Lung (tissue), 11 donors: ENCODE measurements at regions not wholly inside any gene's neighbourhood (a gene's known extent, or its start where the extent isn't known, plus 50 kb on each side); places are given as distances from the start of the nearest gene placed in this dataset.

Experiments
- ATAC-seq: fragments of 200-7000 bp; cut with Tn5 transposase; one replicate; pipeline ENCODE4 v1.9.1; 2020; ENCODE audit warnings: moderate number of reproducible peaks; ENCODE audit not compliant: insufficient read depth, low FRiP score
- DNase-seq, 3 donors: peaks; one replicate each; pipeline ENCODE4 v3.0.0-alpha.2; 2013 to 2017
- H3K27ac ChIP-seq, 2 donors: one replicate each; pipeline ENCODE4 v1.5.1; 2013; ENCODE audit warnings: mild to moderate bottlenecking in 2 of 2, moderate library complexity in 2 of 2, control low read depth in 1 of 2, inconsistent platforms in 1 of 2, low read depth in 1 of 2, low read length in 1 of 2
- H3K27me3 ChIP-seq, 3 donors: one replicate each; pipeline ENCODE4 v1.5.1; 2013; ENCODE audit warnings: low read length in 2 of 3; ENCODE audit not compliant: control insufficient read depth in 3 of 3, insufficient read depth in 3 of 3
- H3K36me3 ChIP-seq, 4 donors: one replicate each; pipeline ENCODE4 v1.5.1; 2013; ENCODE audit warnings: low read length in 4 of 4, mild to moderate bottlenecking in 1 of 4, moderate library complexity in 1 of 4; ENCODE audit not compliant: control insufficient read depth in 4 of 4, insufficient read depth in 4 of 4
- H3K4me1 ChIP-seq, 5 donors: one replicate each; pipeline ENCODE4 v1.5.1; 2013; ENCODE audit warnings: low read length in 5 of 5, mild to moderate bottlenecking in 2 of 5, moderate library complexity in 1 of 5; ENCODE audit not compliant: control insufficient read depth in 5 of 5, insufficient read depth in 5 of 5
- H3K4me3 ChIP-seq: one replicate; pipeline ENCODE4 v1.5.1; 2013; ENCODE audit warnings: mild to moderate bottlenecking, control low read depth, moderate library complexity
- H3K9ac ChIP-seq, 2 donors: one replicate each; pipeline ENCODE4 v1.5.1; 2013; ENCODE audit warnings: low read length in 2 of 2, control low read depth in 1 of 2; ENCODE audit not compliant: insufficient read depth in 1 of 2
- H3K9me3 ChIP-seq, 4 donors: one replicate each; pipeline ENCODE4 v1.5.1; 2013; ENCODE audit warnings: low read length in 3 of 4, mild to moderate bottlenecking in 1 of 4, moderate library complexity in 1 of 4; ENCODE audit not compliant: control insufficient read depth in 4 of 4, insufficient read depth in 3 of 4
- CTCF ChIP-seq: IDR thresholded peaks from 2 replicates; pipeline ENCODE4 v1.5.1; 2012; ENCODE audit warnings: mild to moderate bottlenecking; ENCODE audit errors: control extremely low read depth, extremely low read depth
- WGBS, 2 donors: extraction: QIAGEN DNeasy Blood & Tissue Kit; methylation state at CpG; one replicate each; pipeline ENCODE4 v1.1.7; 2013; 5-methylcytosine and 5-hydroxymethylcytosine counted together
- donor health status: control.
- donor health status: control.
- donor health status: Bipolar disorder and iron deficiency.
- donor health status: healthy.
- donor health status: DM: yes; HTN: yes; CAD: no.

- TF ChIP-seq CTCF: no peak
- no peak overlapping the region for H3K27ac ChIP-seq
- no peaks in the 10 kb centered on the region for H3K36me3 ChIP-seq
- WGBS, 2 donors: 82 to 87% methylated on average over 2 of the region's 2 CpGs
- no peaks in the 10 kb centered on the region for H3K4me1 ChIP-seq
- H3K9me3 ChIP-seq: peaks cover 0 to 3% (median 0%) of the 10 kb centered on the region in 4 donors
- H3K27me3 ChIP-seq: no peaks in the 10 kb centered on the region
- DNase-seq: no peak
- ATAC-seq: no peak
- no peak overlapping the region for H3K9ac ChIP-seq
- no peak overlapping the region for H3K4me3 ChIP-seq
These were observed 197.4 kb downstream of the MREG start for GRCh38 chr2:215815960-215816359.

- ATAC-seq (no peak), DNase-seq (no peak)
- Histone ChIP-seq H3K4me1 (peaks cover 0 to 4% (median 0%) of the 10 kb centered on the region in 5 donors), H3K27ac (no peak overlapping the region), H3K36me3 (no peaks in the 10 kb centered on the region), H3K9ac (no peak overlapping the region), H3K27me3 (no peaks in the 10 kb centered on the region), H3K9me3 (no peaks in the 10 kb centered on the region), H3K4me3 (no peak overlapping the region)
- no peak for TF ChIP-seq CTCF
These were observed 200.4 kb downstream of the MREG start for GRCh38 chr2:215812966-215813365.

GRCh38 chr2:215811409-215812345 lies 201.7 kb downstream of the MREG start:
- H3K27ac ChIP-seq: no peak overlapping the region
- H3K9ac ChIP-seq: no peak overlapping the region
- TF ChIP-seq CTCF: no peak
- no peaks in the 10 kb centered on the region for H3K27me3 ChIP-seq
- DNase-seq (no peak), ATAC-seq (peak; percentile 53)
- H3K9me3 ChIP-seq: no peaks in the 10 kb centered on the region
- WGBS, 2 donors: 55 to 71% methylated on average over 3 of the region's 3 CpGs
- no peaks in the 10 kb centered on the region for H3K36me3 ChIP-seq
- no peak overlapping the region for H3K4me3 ChIP-seq
- H3K4me1 ChIP-seq: peaks cover 0 to 4% (median 0%) of the 10 kb centered on the region in 5 donors
